ENCODE measurements at regions not wholly inside any gene's neighbourhood (a gene's known extent, or its start where the extent isn't known, plus 50 kb on each side); places are given as distances from the start of the nearest gene placed in this dataset.
A peak's percentile ranks its signal among the peaks of the same experiment; 100 is the strongest.
"Not testable (repeated sequence)": the region's sequence is repeated elsewhere in the genome, so short reads cannot be mapped to it uniquely, and the experiment has no call there.

GRCh38 chr12:107826276-107826675 is 51.8 kb downstream of the ASCL4 start:
- DNase-seq (ENCODE audit: low read depth in 2 of 2): no peak

GRCh38 chr12:107829271-107829670 is 54.8 kb downstream of the ASCL4 start:
- no peak for DNase-seq (ENCODE audit: low read depth in 2 of 2)

GRCh38 chr12:107832441-107832840 is 57.9 kb downstream of the ASCL4 start:
- DNase-seq (ENCODE audit: low read depth in 2 of 2): no peak

- DNase-seq (ENCODE audit: low read depth in 2 of 2): no peak
Measured at GRCh38 chr12:107840186-107840585, 65.7 kb downstream of the ASCL4 start.

- no peak for DNase-seq (ENCODE audit: low read depth in 2 of 2)
Measured at GRCh38 chr12:107843351-107844311, 69.1 kb downstream of the ASCL4 start.

GRCh38 chr12:107844312-107844921 is 69.9 kb downstream of the ASCL4 start:
- no peak for DNase-seq (ENCODE audit: low read depth in 2 of 2)

GRCh38 chr12:107845226-107845979 is 70.9 kb downstream of the ASCL4 start:
- DNase-seq (ENCODE audit: low read depth in 2 of 2): no peak

GRCh38 chr12:107845980-107846659 is 71.6 kb downstream of the ASCL4 start:
- DNase-seq (ENCODE audit: low read depth in 2 of 2): no peak

GRCh38 chr12:107847430-107847829 is 72.9 kb downstream of the ASCL4 start:
- DNase-seq (ENCODE audit: low read depth in 2 of 2): no peak

- DNase-seq (ENCODE audit: low read depth in 2 of 2): no peak
Measured at GRCh38 chr12:107847830-107848229, 73.3 kb downstream of the ASCL4 start.

GRCh38 chr12:107853479-107853878 is 79.0 kb downstream of the ASCL4 start:
- DNase-seq (ENCODE audit: low read depth in 2 of 2): no peak

- no peak for DNase-seq (ENCODE audit: low read depth in 2 of 2)
Measured at GRCh38 chr12:107855471-107855870, 81.0 kb downstream of the ASCL4 start.

GRCh38 chr12:107856096-107856495 is 81.6 kb downstream of the ASCL4 start:
- DNase-seq (ENCODE audit: low read depth in 2 of 2): no peak

- DNase-seq (ENCODE audit: low read depth in 2 of 2): no peak
Measured at GRCh38 chr12:107857191-107857590, 82.7 kb downstream of the ASCL4 start.

- no peak for DNase-seq (ENCODE audit: low read depth in 2 of 2)
Measured at GRCh38 chr12:107859367-107859766, 84.9 kb downstream of the ASCL4 start.

- no peak for DNase-seq (ENCODE audit: low read depth in 2 of 2)
Measured at GRCh38 chr12:107864235-107864634, 89.7 kb downstream of the ASCL4 start.

- not testable (repeated sequence) for DNase-seq (ENCODE audit: low read depth in 2 of 2)
Measured at GRCh38 chr12:107864727-107865126, 90.2 kb downstream of the ASCL4 start.

- DNase-seq (ENCODE audit: low read depth in 2 of 2): no peak
Measured at GRCh38 chr12:107873223-107873622, 98.7 kb downstream of the ASCL4 start.

- no peak for DNase-seq (ENCODE audit: low read depth in 2 of 2)
Measured at GRCh38 chr12:107875786-107876185, 101.3 kb downstream of the ASCL4 start.

- DNase-seq (ENCODE audit: low read depth in 2 of 2): peak; percentile 13 to 19
Measured at GRCh38 chr12:107884769-107885694, 110.5 kb downstream of the ASCL4 start.

GRCh38 chr12:107888789-107889188 is 114.3 kb downstream of the ASCL4 start:
- DNase-seq (ENCODE audit: low read depth in 2 of 2): no peak
